ENCODE measurements at regions not wholly inside any gene's neighbourhood (a gene's known extent, or its start where the extent isn't known, plus 50 kb on each side); places are given as distances from the start of the nearest gene placed in this dataset.

DNA sequence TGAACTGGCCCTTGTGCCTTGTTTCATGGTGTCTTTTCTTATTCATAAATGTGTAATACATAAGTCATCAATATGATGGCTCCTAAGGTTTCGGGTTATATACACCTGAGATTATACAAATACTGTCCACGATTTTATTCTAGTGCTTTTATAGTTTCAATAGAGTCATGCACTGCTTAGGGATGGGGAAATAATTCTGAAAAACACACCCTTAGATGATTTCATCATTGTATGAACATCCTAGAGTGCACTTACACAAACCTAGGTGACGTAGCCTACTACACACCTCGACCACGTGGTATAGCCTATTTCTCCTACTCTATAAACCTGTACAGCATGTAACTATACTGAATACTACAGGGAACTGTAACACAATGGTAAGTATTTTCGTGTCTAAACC, 988.8 kb upstream of the NR2F2 start:
- TF ChIP-seq, protein P1, sequence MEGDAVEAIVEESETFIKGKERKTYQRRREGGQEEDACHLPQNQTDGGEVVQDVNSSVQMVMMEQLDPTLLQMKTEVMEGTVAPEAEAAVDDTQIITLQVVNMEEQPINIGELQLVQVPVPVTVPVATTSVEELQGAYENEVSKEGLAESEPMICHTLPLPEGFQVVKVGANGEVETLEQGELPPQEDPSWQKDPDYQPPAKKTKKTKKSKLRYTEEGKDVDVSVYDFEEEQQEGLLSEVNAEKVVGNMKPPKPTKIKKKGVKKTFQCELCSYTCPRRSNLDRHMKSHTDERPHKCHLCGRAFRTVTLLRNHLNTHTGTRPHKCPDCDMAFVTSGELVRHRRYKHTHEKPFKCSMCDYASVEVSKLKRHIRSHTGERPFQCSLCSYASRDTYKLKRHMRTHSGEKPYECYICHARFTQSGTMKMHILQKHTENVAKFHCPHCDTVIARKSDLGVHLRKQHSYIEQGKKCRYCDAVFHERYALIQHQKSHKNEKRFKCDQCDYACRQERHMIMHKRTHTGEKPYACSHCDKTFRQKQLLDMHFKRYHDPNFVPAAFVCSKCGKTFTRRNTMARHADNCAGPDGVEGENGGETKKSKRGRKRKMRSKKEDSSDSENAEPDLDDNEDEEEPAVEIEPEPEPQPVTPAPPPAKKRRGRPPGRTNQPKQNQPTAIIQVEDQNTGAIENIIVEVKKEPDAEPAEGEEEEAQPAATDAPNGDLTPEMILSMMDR (IDR thresholded peaks at IDR 0.05; ENCODE audit: control extremely low read depth in 1 of 3, insufficient read depth in 1 of 3, low read depth in 1 of 3, low read length in 3 of 3): no peak
- TF ChIP-seq GTF2F1 (IDR thresholded peaks at IDR 0.05; ENCODE audit: borderline replicate concordance, low read depth, low read length) (no peak), RFX5 (IDR thresholded peaks at IDR 0.05; ENCODE audit: borderline replicate concordance, low read depth, low read length) (no peak), RNF2 (IDR thresholded peaks at IDR 0.05; ENCODE audit: borderline replicate concordance, low read depth, low read length, missing control alignments, poor library complexity, severe bottlenecking) (no peak), NRF1 (IDR thresholded peaks at IDR 0.05; ENCODE audit: low read depth, low read length) (no peak), SP2 (IDR thresholded peaks at IDR 0.05; ENCODE audit: low read length) (no peak), RXRA (IDR thresholded peaks at IDR 0.05; ENCODE audit: insufficient read depth, low read depth, low read length) (no peak), POLR2AphosphoS5 (IDR thresholded peaks at IDR 0.05; ENCODE audit: low read depth, low read length) (no peak), POLR2A (IDR thresholded peaks at IDR 0.05; ENCODE audit: control extremely low read depth in 1 of 2, low read depth in 2 of 2, low read length in 2 of 2) (no peak), SIN3A (conservative IDR thresholded peaks at IDR 0.05 in 1 of 2, IDR thresholded peaks at IDR 0.05 in 1 of 2; ENCODE audit: low read depth in 1 of 2, low read length in 2 of 2) (no peak), TCF12 (IDR thresholded peaks at IDR 0.05; ENCODE audit: low read depth, low read length) (no peak), TBP (IDR thresholded peaks at IDR 0.05; ENCODE audit: low read depth, low read length) (no peak), BCL11A (IDR thresholded peaks at IDR 0.05; ENCODE audit: low read depth in 2 of 2, low read length in 2 of 2) (no peak)
- TF ChIP-seq, protein P2, sequence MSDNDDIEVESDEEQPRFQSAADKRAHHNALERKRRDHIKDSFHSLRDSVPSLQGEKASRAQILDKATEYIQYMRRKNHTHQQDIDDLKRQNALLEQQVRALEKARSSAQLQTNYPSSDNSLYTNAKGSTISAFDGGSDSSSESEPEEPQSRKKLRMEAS (IDR thresholded peaks at IDR 0.05): no peak

Data from H1 (cell line).